SK-N-SH treated with all-trans-retinoic acid at 6 μM for 48 hours (cell line): ENCODE measurements at regions not wholly inside any gene's neighbourhood (a gene's known extent, or its start where the extent isn't known, plus 50 kb on each side); places are given as distances from the start of the nearest gene placed in this dataset.
A peak's percentile ranks its signal among the peaks of the same experiment; 100 is the strongest.

ENCODE experiments used
- ATAC-seq: fragments of 200-7000 bp; cut with Tn5 transposase; 3 replicates; pipeline ENCODE4 v1.9.1; 2020; ENCODE audit warnings: mild to moderate bottlenecking, moderate library complexity
- ARNTL ChIP-seq: fragments of 450-650 bp; formaldehyde crosslinking; IDR thresholded peaks from 2 replicates; pipeline ENCODE4 v1.5.0; 2020; ENCODE audit warnings: low read depth, mild to moderate bottlenecking, moderate library complexity, borderline replicate concordance
- BACH2 ChIP-seq: fragments of 250-450 bp; sonication (Bioruptor Pico); IDR thresholded peaks from 2 replicates; pipeline ENCODE4 v1.9.0; 2021; ENCODE audit warnings: mild to moderate bottlenecking, borderline replicate concordance
- CREB5 ChIP-seq: fragments of 250-450 bp; sonication (Bioruptor Pico); IDR thresholded peaks from 2 replicates; pipeline ENCODE4 v1.5.1; 2020; ENCODE audit warnings: low read depth, mild to moderate bottlenecking, moderate library complexity
- CSDC2 ChIP-seq: fragments of 250-450 bp; sonication (Bioruptor Pico); IDR thresholded peaks from 2 replicates; pipeline ENCODE4 v1.5.0; 2020; ENCODE audit warnings: mild to moderate bottlenecking, moderate library complexity
- CSRNP3 ChIP-seq: fragments of 250-450 bp; sonication (Bioruptor Pico); IDR thresholded peaks from 2 replicates; pipeline ENCODE4 v1.5.1; 2021; ENCODE audit warnings: mild to moderate bottlenecking, moderate library complexity
- ESRRG ChIP-seq: fragments of 250-450 bp; sonication (Bioruptor Pico); IDR thresholded peaks from 2 replicates; pipeline ENCODE4 v1.6.1; 2021; ENCODE audit warnings: mild to moderate bottlenecking
- GLIS3 ChIP-seq: fragments of 250-450 bp; sonication (Bioruptor Pico); IDR thresholded peaks from 2 replicates; pipeline ENCODE4 v1.5.0; 2020; ENCODE audit warnings: mild to moderate bottlenecking, moderate library complexity
- ISL1 ChIP-seq: fragments of 250-450 bp; sonication (Bioruptor Pico); IDR thresholded peaks from 2 replicates; pipeline ENCODE4 v2.1.2; 2022; ENCODE audit warnings: mild to moderate bottlenecking, moderate library complexity
- OSR1 ChIP-seq: fragments of 250-450 bp; sonication (Bioruptor Pico); IDR thresholded peaks from 2 replicates; pipeline ENCODE4 v1.8.0; 2022; ENCODE audit warnings: moderate library complexity, mild to moderate bottlenecking, inconsistent platforms
- PPARA ChIP-seq: fragments of 250-450 bp; sonication (Bioruptor Pico); IDR thresholded peaks from 2 replicates; pipeline ENCODE4 v1.5.0; 2020; ENCODE audit warnings: mild to moderate bottlenecking, borderline replicate concordance
- RARB ChIP-seq: fragments of 250-450 bp; sonication (Bioruptor Pico); IDR thresholded peaks from 2 replicates; pipeline ENCODE4 v1.8.0; 2021; ENCODE audit warnings: mild to moderate bottlenecking, moderate library complexity
- SNAI2 ChIP-seq: fragments of 250-450 bp; sonication (Bioruptor Pico); IDR thresholded peaks from 2 replicates; pipeline ENCODE4 v1.5.0; 2020; ENCODE audit warnings: mild to moderate bottlenecking, moderate library complexity
- TCF4 ChIP-seq: fragments of 250-450 bp; sonication (Bioruptor Pico); IDR thresholded peaks from 2 replicates; pipeline ENCODE4 v1.8.0; 2021; ENCODE audit warnings: mild to moderate bottlenecking, moderate library complexity, borderline replicate concordance
- TOX ChIP-seq: fragments of 250-450 bp; sonication (Bioruptor Pico); IDR thresholded peaks from 2 replicates; pipeline ENCODE4 v1.8.0; 2021; ENCODE audit warnings: mild to moderate bottlenecking, moderate library complexity, borderline replicate concordance
- TSHZ2 ChIP-seq: fragments of 250-450 bp; sonication (Bioruptor Pico); IDR thresholded peaks from 2 replicates; pipeline ENCODE4 v1.5.0; 2020; ENCODE audit warnings: mild to moderate bottlenecking, moderate library complexity
- ZC3H10 ChIP-seq: fragments of 250-450 bp; sonication (Bioruptor Pico); IDR thresholded peaks from 2 replicates; pipeline ENCODE4 v1.5.1; 2021; ENCODE audit warnings: mild to moderate bottlenecking, moderate library complexity
- ZFP3 ChIP-seq: fragments of 250-450 bp; sonication (Bioruptor Pico); IDR thresholded peaks from 2 replicates; pipeline ENCODE4 v1.5.0; 2020; ENCODE audit warnings: mild to moderate bottlenecking, moderate library complexity
- ZFP30 ChIP-seq: fragments of 450-650 bp; formaldehyde crosslinking; IDR thresholded peaks from 2 replicates; pipeline ENCODE4 v1.5.0; 2022; ENCODE audit warnings: mild to moderate bottlenecking, moderate library complexity
- ZNF565 ChIP-seq: fragments of 450-650 bp; formaldehyde crosslinking; conservative IDR thresholded peaks from 2 replicates; pipeline ENCODE4 v1.5.0; 2020; ENCODE audit warnings: low read depth, mild to moderate bottlenecking, moderate library complexity
- ZNF70 ChIP-seq: fragments of 450-650 bp; formaldehyde crosslinking; IDR thresholded peaks from 2 replicates; pipeline ENCODE4 v1.5.0; 2020; ENCODE audit warnings: mild to moderate bottlenecking, moderate library complexity

- ATAC-seq, result peak; percentile 52
- peak; percentile 60; the same call in 1 of the 2 replicates for TF ChIP-seq ZC3H10 (CRISPR knock-in tag)
- TF ChIP-seq GLIS3, result no peak
- TF ChIP-seq OSR1 (CRISPR knock-in tag), result no peak
- TF ChIP-seq RARB (CRISPR knock-in tag), result no peak
- TF ChIP-seq BACH2, result no peak
- TF ChIP-seq TOX, result peak; percentile 74
- no peak for TF ChIP-seq ESRRG
- no peak for TF ChIP-seq CSRNP3 (CRISPR knock-in tag)
- TF ChIP-seq ZFP3, result no peak
- TF ChIP-seq ISL1, result peak; percentile 40; the same call in 1 of the 2 replicates
Measured at GRCh38 chr6:149234051-149234962, 83.2 kb upstream of the TAB2 start.

DNA sequence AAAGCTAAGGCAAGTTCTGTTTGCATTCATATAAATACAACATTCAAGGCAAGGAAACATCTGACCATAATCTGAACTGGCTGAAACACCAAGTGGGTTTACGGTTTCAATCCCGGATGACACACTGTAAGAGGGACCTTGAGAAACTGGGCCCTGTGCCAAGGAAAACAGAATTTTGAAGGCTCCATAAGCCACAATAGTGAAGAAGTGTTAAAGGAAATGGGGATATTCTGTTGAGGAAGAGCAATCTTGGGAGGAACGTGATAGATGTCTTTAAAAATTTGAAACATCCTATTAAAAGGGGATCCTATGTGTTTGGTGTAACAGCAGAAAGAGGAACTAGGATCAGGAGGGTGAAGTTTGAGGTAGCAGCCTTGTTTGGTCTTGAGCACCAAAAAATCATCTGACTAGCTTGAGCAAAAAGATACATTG, 82.4 kb upstream of the TAB2 start:
- TF ChIP-seq ESRRG (no peak), RARB (CRISPR knock-in tag) (no peak), ARNTL (CRISPR knock-in tag) (no peak), BACH2 (no peak), PPARA (CRISPR knock-in tag) (no peak), ZNF565 (CRISPR knock-in tag) (no peak), TCF4 (CRISPR knock-in tag) (no peak), CREB5 (no peak)
- ATAC-seq, result peak; percentile 15

DNA sequence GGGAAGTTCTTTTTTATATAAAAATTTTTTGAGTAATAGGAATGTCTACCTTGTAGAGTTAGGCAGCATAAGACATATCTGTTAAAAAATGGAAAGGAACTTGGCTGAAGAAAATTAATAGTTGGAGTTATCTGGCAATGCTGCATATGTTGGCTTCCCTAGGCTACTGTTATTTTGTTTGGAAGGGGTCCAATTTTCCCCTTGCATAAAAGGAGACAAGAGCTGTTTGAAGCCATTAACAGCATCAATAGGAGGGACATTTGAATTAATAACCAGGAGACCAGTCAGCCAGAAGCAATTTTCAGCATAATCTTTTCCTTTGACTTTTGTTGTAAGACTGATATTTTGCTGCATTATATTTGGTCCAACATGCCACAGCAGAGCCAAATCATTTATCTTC, 80.9 kb upstream of the TAB2 start:
- TF ChIP-seq BACH2, result no peak
- TF ChIP-seq ISL1, result peak; percentile 76
- 0 out of 2 replicates have a peak, but pooled peaks have one; percentile 28 for TF ChIP-seq CREB5
- TF ChIP-seq TCF4 (CRISPR knock-in tag), result peak; percentile 50; the same call in 1 of the 2 replicates
- TF ChIP-seq RARB (CRISPR knock-in tag), result no peak
- no peak for TF ChIP-seq CSDC2 (CRISPR knock-in tag)
- no peak for TF ChIP-seq CSRNP3 (CRISPR knock-in tag)
- 0 out of 2 replicates have a peak, but pooled peaks have one; percentile 10 for TF ChIP-seq TOX
- TF ChIP-seq SNAI2, result no peak
- ATAC-seq, result no peak; the same call in 2 of the 3 replicates

DNA sequence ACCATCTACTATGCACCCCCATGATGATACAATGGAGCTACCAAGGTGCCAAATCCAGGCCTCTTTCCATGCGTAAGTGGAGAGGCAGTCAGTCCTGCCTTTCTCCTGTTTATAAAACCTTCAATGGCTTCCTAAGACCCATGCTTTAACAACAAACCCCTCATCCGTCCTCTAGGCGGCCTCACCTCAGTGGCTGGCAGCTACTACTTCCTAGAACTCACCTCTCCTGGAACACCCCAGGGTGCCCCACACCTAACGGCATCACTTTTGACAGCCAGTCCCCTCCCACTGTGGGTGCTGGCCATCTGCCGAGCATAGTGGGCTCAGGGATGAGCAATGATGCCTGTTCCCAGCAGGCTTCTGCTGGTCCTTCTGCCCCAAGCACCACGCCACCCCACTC, 80.0 kb upstream of the TAB2 start:
- no peak for TF ChIP-seq BACH2
- TF ChIP-seq RARB (CRISPR knock-in tag), result no peak
- TF ChIP-seq TOX, result no peak
- TF ChIP-seq TCF4 (CRISPR knock-in tag), result no peak
- TF ChIP-seq ISL1, result no peak
- no peak for TF ChIP-seq ZC3H10 (CRISPR knock-in tag)
- TF ChIP-seq ZNF565 (CRISPR knock-in tag), result no peak
- no peak for TF ChIP-seq ZFP30 (CRISPR knock-in tag)
- no peak for TF ChIP-seq PPARA (CRISPR knock-in tag)
- TF ChIP-seq CREB5, result no peak
- TF ChIP-seq SNAI2, result no peak
- TF ChIP-seq GLIS3, result no peak
- TF ChIP-seq CSDC2 (CRISPR knock-in tag), result no peak
- no peak for TF ChIP-seq ZNF70
- TF ChIP-seq ZFP3, result no peak
- no peak for TF ChIP-seq TSHZ2 (CRISPR knock-in tag)
- no peak for TF ChIP-seq CSRNP3 (CRISPR knock-in tag)
- no peak for TF ChIP-seq ARNTL (CRISPR knock-in tag)
- no peak for TF ChIP-seq ESRRG
- ATAC-seq, result no peak
